Body of pancreas (tissue), 4 donors: ENCODE measurements at regions not wholly inside any gene's neighbourhood (a gene's known extent, or its start where the extent isn't known, plus 50 kb on each side); places are given as distances from the start of the nearest gene placed in this dataset.

Source experiments
- ATAC-seq: fragments of 150-250 bp; one replicate; pipeline ENCODE4 v1.9.1; 2016
- DNase-seq, 4 donors: peaks; one replicate each; pipeline ENCODE4 v3.0.0-alpha.2; 2019
- H3K27ac ChIP-seq, 4 donors: fragments of 200-600 bp; sonication (generic); 1 replicate in 3 of 4; 2 replicates in 1 of 4; pipeline versions ENCODE4 v1.5.1 to v1.6.1; 2016 to 2019; ENCODE audit warnings: mild to moderate bottlenecking in 1 of 4, mixed read lengths in 1 of 4, moderate library complexity in 1 of 4
- H3K27me3 ChIP-seq, 2 donors: fragments of 200-600 bp; sonication (generic); one replicate each; pipeline ENCODE4 v1.6.0; 2016; ENCODE audit warnings: mild to moderate bottlenecking in 1 of 2
- H3K36me3 ChIP-seq, 2 donors: fragments of 200-600 bp; sonication (generic); replicated peaks in 1 of 2; 2 replicates each; pipeline ENCODE4 v1.5.1; 2016; ENCODE audit warnings: low read depth in 2 of 2; ENCODE audit not compliant: insufficient read depth in 1 of 2
- H3K4me1 ChIP-seq: fragments of 200-600 bp; sonication (generic); one replicate; pipeline ENCODE4 v1.6.0; 2016
- H3K4me3 ChIP-seq, 2 donors: fragments of 200-600 bp; sonication (generic); 1 replicate in 1 of 2; 2 replicates in 1 of 2; pipeline ENCODE4 v1.5.1; 2016 to 2019
- H3K9me3 ChIP-seq, 3 donors: fragments of 200-600 bp; sonication (generic); 1 replicate in 2 of 3; 2 replicates in 1 of 3; pipeline ENCODE4 v1.5.1; 2016
- CTCF ChIP-seq, 7 experiments: fragments of 450-650 bp in 4 of 7; fragments of 200-600 bp in 3 of 7; sonication (generic) in 3 of 7; IDR thresholded peaks; one replicate each; pipeline ENCODE4 v1.5.1; 2016 to 2019; ENCODE audit warnings: antibody characterized with exemption in 7 of 7
- POLR2A ChIP-seq, 3 donors: fragments of 450-650 bp; IDR thresholded peaks; one replicate each; pipeline ENCODE4 v1.6.1; 2016; ENCODE audit warnings: antibody characterized with exemption in 3 of 3, mild to moderate bottlenecking in 2 of 3
- WGBS, 2 donors: methylation state at CpG; one replicate each; pipeline ENCODE4 v1.1.5; 2017; 5-methylcytosine and 5-hydroxymethylcytosine counted together
- intact Hi-C: fragments of 100-400 bp; cut with DNase I; formaldehyde crosslinking; loops from one replicate; pipeline ENCODE4 v1.15.1; 2023

- Histone ChIP-seq H3K4me3 (no peak overlapping the region), H3K27ac (no peak overlapping the region), H3K9me3 (no peaks in the 10 kb centered on the region), H3K36me3 (no peaks in the 10 kb centered on the region), H3K27me3 (no peaks in the 10 kb centered on the region), H3K4me1 (no peaks in the 10 kb centered on the region)
- ATAC-seq, result no peak
- 77 to 87% methylated on average over 9 of the region's 9 CpGs for WGBS, 2 donors
- no peak for DNase-seq
- TF ChIP-seq POLR2A (IDR thresholded peaks at IDR 0.05), result no peak
- no peak for TF ChIP-seq CTCF (IDR thresholded peaks at IDR 0.05)
- intact Hi-C loops, result no loop called here
Observed at GRCh38 chr6:11318835-11319813, 86.7 kb upstream of the NEDD9 start.

GRCh38 chr6:11317885-11318771 is 85.7 kb upstream of the NEDD9 start:
- 75% methylated on average over 11 of the region's 11 CpGs for WGBS, 2 donors
- peak; percentile 62 for ATAC-seq
- TF ChIP-seq POLR2A (IDR thresholded peaks at IDR 0.05) (no peak), CTCF (IDR thresholded peaks at IDR 0.05) (no peak)
- Histone ChIP-seq H3K27ac (no peak overlapping the region), H3K4me3 (no peak overlapping the region), H3K36me3 (no peaks in the 10 kb centered on the region), H3K4me1 (no peaks in the 10 kb centered on the region), H3K27me3 (no peaks in the 10 kb centered on the region), H3K9me3 (no peaks in the 10 kb centered on the region)
- DNase-seq, result peak in 3 of 4 donors; percentile 32 to 53 (median 51)
- intact Hi-C loops, result no loop called here

GRCh38 chr6:11315743-11316437 is 83.4 kb upstream of the NEDD9 start:
- H3K27ac ChIP-seq, result no peak overlapping the region
- WGBS, 2 donors, result 75 to 79% methylated on average over 5 of the region's 5 CpGs
- no peak overlapping the region for H3K4me3 ChIP-seq
- ATAC-seq, result no peak
- no peaks in the 10 kb centered on the region for H3K36me3 ChIP-seq
- H3K4me1 ChIP-seq, result no peaks in the 10 kb centered on the region
- H3K9me3 ChIP-seq, result no peaks in the 10 kb centered on the region
- no peak for TF ChIP-seq CTCF (IDR thresholded peaks at IDR 0.05)
- no peak for TF ChIP-seq POLR2A (IDR thresholded peaks at IDR 0.05)
- intact Hi-C loops, result no loop called here
- no peaks in the 10 kb centered on the region for H3K27me3 ChIP-seq
- DNase-seq, result no peak

- intact Hi-C loops, result no loop called here
- DNase-seq (no peak), ATAC-seq (no peak)
- Histone ChIP-seq H3K4me3 (no peak overlapping the region), H3K27ac (no peak overlapping the region), H3K9me3 (no peaks in the 10 kb centered on the region), H3K36me3 (no peaks in the 10 kb centered on the region), H3K27me3 (no peaks in the 10 kb centered on the region), H3K4me1 (no peaks in the 10 kb centered on the region)
- TF ChIP-seq CTCF (IDR thresholded peaks at IDR 0.05), result no peak
- no peak for TF ChIP-seq POLR2A (IDR thresholded peaks at IDR 0.05)
- WGBS, 2 donors, result 71 to 77% methylated on average over 1 of the region's 1 CpG
Observed at GRCh38 chr6:11313207-11313606, 80.7 kb upstream of the NEDD9 start.
